Hepatocyte (in vitro differentiated cells): ENCODE measurements at regions not wholly inside any gene's neighbourhood (a gene's known extent, or its start where the extent isn't known, plus 50 kb on each side); places are given as distances from the start of the nearest gene placed in this dataset.

Experiments used
- DNase-seq: peaks from one replicate; pipeline ENCODE4 v3.0.0-alpha.2; 2016; ENCODE audit warnings: low spot score
- H2AFZ ChIP-seq: fragments of 200-600 bp; sonication (generic); 2 replicates; pipeline ENCODE4 v1.6.0; 2016; ENCODE audit warnings: antibody characterized with exemption, mild to moderate bottlenecking
- H3K27ac ChIP-seq: fragments of 200-600 bp; sonication (generic); 2 replicates; pipeline ENCODE4 v1.5.1; 2016; ENCODE audit warnings: mild to moderate bottlenecking
- H3K27me3 ChIP-seq: fragments of 200-600 bp; sonication (generic); 2 replicates; pipeline ENCODE4 v1.6.1; 2016
- H3K36me3 ChIP-seq: fragments of 200-600 bp; sonication (generic); replicated peaks from 2 replicates; pipeline ENCODE4 v1.5.1; 2016; ENCODE audit warnings: low read depth; ENCODE audit not compliant: insufficient read depth
- H3K4me1 ChIP-seq: fragments of 200-600 bp; sonication (generic); 2 replicates; pipeline ENCODE4 v1.5.1; 2016; ENCODE audit warnings: mild to moderate bottlenecking, moderate library complexity; ENCODE audit not compliant: insufficient read depth
- H3K4me2 ChIP-seq: fragments of 200-600 bp; sonication (generic); 2 replicates; pipeline ENCODE4 v1.6.0; 2016
- H3K4me3 ChIP-seq: fragments of 200-600 bp; sonication (generic); 2 replicates; pipeline ENCODE4 v1.5.1; 2016; ENCODE audit warnings: mild to moderate bottlenecking
- H3K79me2 ChIP-seq: fragments of 200-600 bp; sonication (generic); 2 replicates; pipeline ENCODE4 v1.6.0; 2017; ENCODE audit warnings: mild to moderate bottlenecking
- H3K9me2 ChIP-seq: fragments of 200-600 bp; sonication (generic); replicated peaks from 2 replicates; pipeline ENCODE4 v1.6.0; 2017; ENCODE audit warnings: mild to moderate bottlenecking; ENCODE audit not compliant: insufficient read depth
- H3K9me3 ChIP-seq: fragments of 200-600 bp; sonication (generic); 2 replicates; pipeline ENCODE4 v1.5.1; 2016; ENCODE audit warnings: low read depth, mild to moderate bottlenecking
- H4K20me1 ChIP-seq: fragments of 200-600 bp; sonication (generic); 2 replicates; pipeline ENCODE4 v1.6.0; 2016; ENCODE audit warnings: mild to moderate bottlenecking; ENCODE audit not compliant: insufficient read depth, poor library complexity, severe bottlenecking
- CTCF ChIP-seq: fragments of 200-600 bp; sonication (generic); IDR thresholded peaks from 2 replicates; pipeline ENCODE4 v1.5.1; 2016; ENCODE audit warnings: antibody characterized with exemption, mild to moderate bottlenecking; ENCODE audit not compliant: poor library complexity
- EZH2 ChIP-seq: fragments of 200-600 bp; sonication (generic); IDR thresholded peaks from 2 replicates; pipeline ENCODE4 v1.6.1; 2016; ENCODE audit warnings: antibody characterized with exemption, mild to moderate bottlenecking, borderline replicate concordance
- EZH2phosphoT487 ChIP-seq: fragments of 200-600 bp; sonication (generic); IDR thresholded peaks from one replicate; pipeline ENCODE4 v1.6.1; 2018; ENCODE audit warnings: antibody characterized with exemption, mild to moderate bottlenecking, low read depth, moderate library complexity; ENCODE audit not compliant: unreplicated experiment, severe bottlenecking
- WGBS: methylation state at CpG from one replicate; pipeline ENCODE4 v1.1.6; 2016; ENCODE audit warnings: low lambda C conversion rate; ENCODE audit errors: missing lambda C conversion rate; 5-methylcytosine and 5-hydroxymethylcytosine counted together

GRCh38 chr18:77573571-77573970 lies 323.9 kb downstream of the GALR1 start:
- Histone ChIP-seq H3K4me1 (no peaks in the 10 kb centered on the region), H4K20me1 (no peaks in the 10 kb centered on the region), H3K79me2 (no peaks in the 10 kb centered on the region), H3K9me3 (no peaks in the 10 kb centered on the region), H3K36me3 (no peaks in the 10 kb centered on the region), H3K27me3 (no peaks in the 10 kb centered on the region), H3K4me3 (no peak overlapping the region), H3K4me2 (no peak overlapping the region), H3K27ac (no peak overlapping the region), H3K9me2 (no peaks in the 10 kb centered on the region), H2AFZ (no peak overlapping the region)
- no peak for DNase-seq
- 94% methylated on average over 3 of the region's 3 CpGs for WGBS
- TF ChIP-seq CTCF, result no peak
- TF ChIP-seq EZH2, result no peak
- no peak for TF ChIP-seq EZH2phosphoT487

DNA sequence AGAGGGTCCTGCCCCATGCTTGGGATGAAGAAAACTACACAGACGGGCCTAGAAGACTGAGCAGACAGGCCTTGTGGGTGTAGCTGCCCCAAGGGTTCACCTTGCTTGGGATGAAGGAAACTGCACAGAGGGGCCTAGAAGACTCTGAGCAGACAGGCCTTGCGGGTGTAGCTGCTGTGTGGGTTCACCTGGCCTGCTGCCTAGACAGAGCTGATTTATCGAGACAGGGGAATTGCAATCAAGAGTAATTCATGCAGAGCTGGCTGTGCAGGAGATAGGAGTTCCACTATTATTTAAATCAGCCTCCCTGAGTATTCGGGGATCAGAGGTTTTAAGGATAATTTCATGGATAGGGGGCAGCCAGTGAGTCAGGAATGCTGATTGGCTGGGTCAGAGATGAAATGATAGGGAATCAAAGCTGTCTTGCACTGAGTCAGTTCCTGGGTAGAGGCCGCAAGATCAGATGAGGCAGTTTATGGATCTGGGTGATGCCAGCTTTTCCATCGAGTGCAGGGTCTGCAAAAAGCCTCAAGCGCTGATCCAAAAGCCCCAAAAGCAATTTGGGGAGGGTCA lies 341.4 kb downstream of the GALR1 start:
- no peaks in the 10 kb centered on the region for H3K9me3 ChIP-seq
- H3K27me3 ChIP-seq, result no peaks in the 10 kb centered on the region
- DNase-seq, result no peak
- H3K79me2 ChIP-seq, result no peaks in the 10 kb centered on the region
- H3K4me3 ChIP-seq, result no peak overlapping the region
- TF ChIP-seq EZH2 (no peak), EZH2phosphoT487 (no peak), CTCF (no peak)
- H3K9me2 ChIP-seq, result no peaks in the 10 kb centered on the region
- H2AFZ ChIP-seq, result no peak overlapping the region
- no peaks in the 10 kb centered on the region for H3K4me1 ChIP-seq
- no peaks in the 10 kb centered on the region for H4K20me1 ChIP-seq
- no peak overlapping the region for H3K27ac ChIP-seq
- no peaks in the 10 kb centered on the region for H3K36me3 ChIP-seq
- WGBS, result 80% methylated on average over 7 of the region's 7 CpGs
- no peak overlapping the region for H3K4me2 ChIP-seq

- Histone ChIP-seq H3K36me3 (no peaks in the 10 kb centered on the region), H3K79me2 (no peaks in the 10 kb centered on the region), H3K9me2 (no peaks in the 10 kb centered on the region), H4K20me1 (no peaks in the 10 kb centered on the region), H3K4me2 (no peak overlapping the region), H3K27me3 (no peaks in the 10 kb centered on the region), H3K27ac (no peak overlapping the region), H3K9me3 (no peaks in the 10 kb centered on the region), H3K4me3 (no peak overlapping the region), H2AFZ (no peak overlapping the region), H3K4me1 (no peaks in the 10 kb centered on the region)
- WGBS, result 78% methylated on average over 7 of the region's 7 CpGs
- TF ChIP-seq EZH2, result no peak
- no peak for TF ChIP-seq CTCF
- no peak for TF ChIP-seq EZH2phosphoT487
- DNase-seq, result no peak
These were observed 348.1 kb downstream of the GALR1 start for GRCh38 chr18:77597726-77598125.

- Histone ChIP-seq H3K27ac (no peak overlapping the region), H4K20me1 (no peaks in the 10 kb centered on the region), H2AFZ (no peak overlapping the region), H3K36me3 (no peaks in the 10 kb centered on the region), H3K4me2 (no peak overlapping the region), H3K9me3 (no peaks in the 10 kb centered on the region), H3K9me2 (no peaks in the 10 kb centered on the region), H3K4me3 (no peak overlapping the region), H3K4me1 (no peaks in the 10 kb centered on the region), H3K79me2 (no peaks in the 10 kb centered on the region), H3K27me3 (no peaks in the 10 kb centered on the region)
- 90% methylated on average over 2 of the region's 2 CpGs for WGBS
- no peak for DNase-seq
- TF ChIP-seq CTCF (no peak), EZH2phosphoT487 (no peak), EZH2 (no peak)
These were observed 351.0 kb downstream of the GALR1 start for GRCh38 chr18:77600674-77601073.
